ENCODE measurements at regions not wholly inside any gene's neighbourhood (a gene's known extent, or its start where the extent isn't known, plus 50 kb on each side); places are given as distances from the start of the nearest gene placed in this dataset.

DNA sequence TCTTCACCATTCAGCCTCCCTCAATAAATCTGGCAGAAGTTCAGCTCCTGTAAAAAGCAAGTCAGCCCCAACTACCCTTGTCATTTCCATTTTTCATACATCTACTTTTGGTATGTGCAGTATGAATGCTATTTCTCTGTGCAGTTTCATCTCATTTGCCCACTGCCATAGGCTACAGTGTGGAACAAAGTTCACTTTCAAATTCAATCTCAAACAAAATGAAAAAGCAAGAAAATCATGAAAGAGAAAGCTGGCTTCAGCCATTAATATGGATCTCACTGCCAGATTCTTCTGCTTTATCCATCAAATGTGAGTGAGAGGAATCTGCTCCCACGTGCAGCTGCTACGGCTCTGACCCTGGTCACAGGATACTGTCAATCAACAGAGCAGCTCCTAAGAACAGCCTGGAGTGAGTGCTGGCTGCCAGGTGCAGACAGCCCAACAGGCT, 494.2 kb downstream of the ZNF608 start:
- DNase-seq: peak; percentile 44

- DNase-seq: no peak
Observed at GRCh38 chr5:124245276-124245675, 501.2 kb downstream of the ZNF608 start.

DNA sequence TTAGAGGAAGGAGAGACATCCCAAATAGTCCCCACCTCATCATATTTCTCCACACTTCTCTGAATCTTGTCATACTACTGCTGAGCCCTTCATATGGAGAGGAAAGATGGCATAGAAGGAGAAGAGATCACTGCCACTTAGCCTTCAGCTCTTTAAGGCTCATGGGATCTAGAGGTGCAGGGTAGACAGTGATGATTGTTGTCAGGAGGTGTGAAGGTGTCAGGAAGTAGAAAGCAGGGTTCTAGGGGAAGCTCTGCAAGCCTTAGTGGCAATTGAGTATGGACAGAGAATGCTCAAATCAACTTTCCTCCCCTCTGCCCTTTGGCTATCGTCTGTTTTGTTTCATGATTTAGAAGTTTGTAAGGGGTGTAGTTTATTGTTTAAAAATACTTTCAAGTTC, 505.7 kb downstream of the ZNF608 start:
- DNase-seq: no peak

- DNase-seq: no peak
Observed at GRCh38 chr5:124239572-124239971, 506.9 kb downstream of the ZNF608 start.

- no peak for DNase-seq
Observed at GRCh38 chr5:124238350-124238749, 508.1 kb downstream of the ZNF608 start.

- no peak for DNase-seq
Observed at GRCh38 chr5:124237206-124237695, 509.2 kb downstream of the ZNF608 start.

GRCh38 chr5:124236361-124237205, 509.9 kb downstream of the ZNF608 start:
- no peak for DNase-seq

DNA sequence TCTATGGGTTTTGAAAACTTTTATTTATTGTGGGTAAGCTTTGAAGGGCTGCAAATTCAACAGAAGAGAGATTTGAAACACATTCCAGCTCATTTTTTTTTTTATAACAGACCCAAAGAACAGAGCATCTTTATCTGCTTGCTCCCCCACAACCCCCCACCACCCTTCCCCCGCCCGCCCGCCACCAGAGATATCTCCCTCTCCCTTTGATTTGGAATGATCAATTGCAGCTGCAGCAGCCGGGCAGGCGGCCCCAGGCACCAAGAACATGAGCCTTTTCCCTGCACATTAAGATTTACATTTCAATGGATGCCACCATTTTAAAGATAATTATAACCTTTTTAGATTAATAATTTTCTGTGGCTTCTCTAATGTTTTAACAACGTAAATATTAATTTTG, 510.9 kb downstream of the ZNF608 start:
- DNase-seq: no peak

GRCh38 chr5:124234770-124235562, 511.5 kb downstream of the ZNF608 start:
- no peak for DNase-seq

GRCh38 chr5:124234022-124234769, 512.2 kb downstream of the ZNF608 start:
- no peak for DNase-seq

DNA sequence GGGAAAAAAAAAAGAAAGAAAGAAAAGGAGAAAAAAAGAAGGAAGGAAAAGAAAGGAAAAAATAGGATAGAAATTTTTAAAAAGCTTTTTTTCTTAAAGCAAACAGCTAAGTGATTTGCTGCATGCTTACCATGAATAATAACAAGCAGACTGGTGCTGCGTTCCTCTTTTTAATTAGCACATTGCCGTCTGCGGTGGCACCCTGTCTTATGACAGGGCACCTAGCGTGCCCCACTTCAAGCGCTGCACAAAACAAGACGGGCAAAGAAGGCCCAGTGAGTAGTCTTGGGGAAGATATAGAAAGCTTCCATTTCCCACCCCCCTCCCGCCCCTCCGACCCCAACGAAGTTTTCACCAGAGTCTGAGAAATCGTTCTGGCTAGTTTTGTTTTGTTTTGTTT, 513.9 kb downstream of the ZNF608 start:
- no peak for DNase-seq

GRCh38 chr5:124231802-124232201, 514.6 kb downstream of the ZNF608 start:
- no peak for DNase-seq

DNA sequence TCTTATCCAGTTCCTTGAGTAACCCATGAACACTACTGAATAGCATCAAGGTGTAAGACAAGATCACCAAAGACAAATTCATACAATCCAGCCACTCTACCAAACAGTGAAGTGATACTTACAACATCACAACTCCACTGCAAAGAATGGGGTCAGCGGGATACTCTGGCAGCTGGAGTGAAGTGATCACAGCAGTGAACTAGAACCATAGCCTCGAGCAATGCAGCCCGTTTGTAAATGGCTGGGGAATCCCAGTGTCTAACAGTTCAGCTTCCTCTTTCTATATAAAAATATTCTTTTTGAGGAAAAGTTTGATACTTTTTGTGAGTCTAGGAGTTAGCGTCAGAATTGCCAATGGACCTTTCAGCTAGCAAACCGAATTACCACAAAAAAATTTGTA, 515.2 kb downstream of the ZNF608 start:
- no peak for DNase-seq

DNA sequence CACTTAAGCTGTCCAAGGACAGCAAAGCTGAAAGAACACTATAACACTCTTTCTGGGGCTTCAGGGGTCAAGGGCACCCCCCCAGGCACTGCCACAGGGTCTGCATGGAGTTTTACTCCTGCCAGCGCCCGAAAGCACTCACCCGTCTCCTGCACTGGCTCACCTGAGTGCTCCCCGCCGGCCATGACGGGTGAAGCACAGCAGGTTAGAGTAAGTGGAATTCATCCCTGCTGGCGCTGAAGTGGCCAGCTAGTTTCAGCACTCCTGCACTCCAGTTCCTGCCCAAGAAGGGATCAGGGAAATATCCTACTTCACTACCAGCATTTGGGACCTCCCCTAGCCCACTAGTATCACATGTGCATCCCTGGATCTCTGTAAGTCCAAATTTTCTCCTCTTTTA, 516.0 kb downstream of the ZNF608 start:
- DNase-seq: no peak

DNA sequence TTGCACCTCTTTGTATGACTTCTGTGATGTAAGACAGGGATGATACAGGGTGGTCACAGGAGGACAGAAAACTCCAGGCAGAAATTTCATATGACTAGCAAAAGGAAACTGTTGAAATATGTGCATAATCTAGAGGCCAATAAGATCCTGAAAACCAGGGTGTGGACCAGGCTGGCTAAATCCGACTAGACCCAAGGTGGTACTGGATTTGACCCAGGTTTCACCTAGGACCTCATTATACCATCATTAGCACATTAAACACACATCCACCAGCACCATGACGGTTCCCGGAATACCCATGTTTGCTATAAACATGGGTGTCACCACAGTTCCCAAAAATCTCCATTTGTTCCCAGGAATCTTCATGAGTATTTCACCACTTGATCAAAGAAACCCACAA, 517.1 kb downstream of the ZNF608 start:
- no peak for DNase-seq

DNA sequence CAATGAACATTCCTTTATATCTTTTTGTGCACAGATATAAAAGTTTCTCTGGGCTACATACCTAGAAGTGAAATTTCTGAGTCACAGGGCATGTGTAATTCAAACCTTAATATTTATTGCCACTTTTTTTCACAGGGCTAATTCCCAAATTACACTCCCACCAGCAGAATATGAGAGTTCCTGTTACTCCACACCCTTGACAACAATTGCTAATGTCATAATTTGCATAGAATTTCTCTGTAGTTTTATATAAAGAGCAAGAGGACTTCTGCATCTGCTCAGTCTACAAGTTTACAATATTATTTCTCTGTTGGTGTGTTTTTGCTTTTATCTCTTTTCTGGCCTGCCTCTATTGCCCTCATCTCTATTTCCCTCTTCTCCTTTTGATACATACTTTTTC, 518.5 kb downstream of the ZNF608 start:
- DNase-seq: no peak

DNA sequence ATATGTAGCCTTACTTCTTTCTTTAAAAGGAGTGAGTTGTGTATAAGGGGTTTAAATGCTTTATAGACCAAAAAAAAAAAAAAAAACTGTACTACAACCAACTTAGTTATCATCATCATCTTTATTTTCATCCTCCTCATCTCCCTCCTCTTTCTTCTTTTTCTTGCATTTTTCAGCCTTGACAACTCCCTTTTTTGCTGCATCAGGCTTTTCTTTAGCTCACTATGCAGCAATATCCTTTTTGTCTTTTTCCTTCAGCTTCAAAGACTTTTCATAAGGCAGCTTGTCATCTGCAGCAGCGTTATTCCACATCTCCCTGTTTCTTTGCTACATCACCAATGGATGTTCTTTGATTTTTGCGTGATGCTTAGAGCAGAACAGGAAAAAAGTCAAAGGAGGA, 526.0 kb downstream of the ZNF608 start:
- no peak for DNase-seq

DNA sequence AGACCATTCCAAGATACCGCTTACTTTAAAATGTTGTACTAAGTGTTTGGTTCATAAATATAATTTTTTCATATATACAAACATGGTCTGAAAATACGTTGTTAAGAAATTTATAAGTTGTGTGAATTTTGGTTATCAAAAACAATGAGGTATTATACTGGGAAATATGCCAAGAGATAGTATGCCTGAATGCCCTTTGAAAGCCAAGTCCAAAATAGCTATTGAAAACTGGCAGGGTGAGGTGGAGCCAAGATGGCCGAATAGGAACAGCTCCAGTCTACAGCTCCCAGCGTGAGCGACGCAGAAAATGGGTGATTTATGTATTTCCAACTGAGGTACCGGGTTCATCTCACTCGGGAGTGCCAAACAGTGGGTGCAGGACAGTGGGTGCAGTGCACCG, 533.5 kb downstream of the ZNF608 start:
- peak; percentile 3 for DNase-seq

GRCh38 chr5:124210111-124210910, 536.1 kb downstream of the ZNF608 start:
- DNase-seq: no peak

GRCh38 chr5:124207118-124207517, 539.3 kb downstream of the ZNF608 start:
- DNase-seq: no peak

- peak; percentile 25 for DNase-seq
Observed at GRCh38 chr5:124206540-124206939, 539.9 kb downstream of the ZNF608 start.

GRCh38 chr5:124203303-124203702, 543.1 kb downstream of the ZNF608 start:
- no peak for DNase-seq
